HG03442 (cell line): ENCODE measurements at regions not wholly inside any gene's neighbourhood (a gene's known extent, or its start where the extent isn't known, plus 50 kb on each side); places are given as distances from the start of the nearest gene placed in this dataset.

Source experiments
- ATAC-seq: cut with Tn5 transposase; IDR thresholded peaks from one replicate; pipeline ENCODE4 v1.9.1; 2021; ENCODE audit warnings: mild to moderate bottlenecking, moderate library complexity; ENCODE audit not compliant: unreplicated experiment

GRCh38 chr12:73330584-73331351 is 1058.6 kb downstream of the TRHDE start:
- no peak for ATAC-seq

DNA sequence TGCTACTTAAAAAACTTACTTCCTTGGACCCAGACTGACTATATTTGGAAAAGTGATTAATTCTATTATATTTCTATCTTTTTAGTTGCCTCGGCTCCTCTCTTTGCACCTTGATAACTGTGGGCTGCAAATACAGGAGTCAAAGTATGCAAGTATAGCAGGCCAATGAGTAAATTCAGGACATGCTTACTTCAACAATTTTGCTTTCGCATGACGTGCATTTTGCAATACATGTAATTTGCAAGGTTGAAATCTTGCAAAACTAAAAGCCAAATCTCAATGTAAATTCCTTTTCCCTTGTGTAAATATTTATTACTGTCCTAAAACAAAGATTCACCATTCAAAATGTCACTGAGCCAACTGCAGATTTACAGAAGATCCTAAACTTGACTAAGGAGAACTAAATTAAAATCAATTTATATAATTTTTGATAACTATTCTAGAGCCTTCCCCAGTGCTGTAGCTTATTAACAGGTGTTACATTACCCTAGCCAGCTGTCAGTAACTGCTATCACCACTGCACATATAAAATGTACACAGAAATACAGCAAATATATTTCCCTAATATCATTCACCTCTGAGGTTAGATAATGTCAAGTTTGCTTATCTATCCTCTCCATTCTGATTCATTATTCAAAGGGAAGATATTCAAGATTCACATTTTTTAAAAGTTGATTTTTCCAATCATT is 1069.5 kb downstream of the TRHDE start:
- ATAC-seq = no peak

DNA sequence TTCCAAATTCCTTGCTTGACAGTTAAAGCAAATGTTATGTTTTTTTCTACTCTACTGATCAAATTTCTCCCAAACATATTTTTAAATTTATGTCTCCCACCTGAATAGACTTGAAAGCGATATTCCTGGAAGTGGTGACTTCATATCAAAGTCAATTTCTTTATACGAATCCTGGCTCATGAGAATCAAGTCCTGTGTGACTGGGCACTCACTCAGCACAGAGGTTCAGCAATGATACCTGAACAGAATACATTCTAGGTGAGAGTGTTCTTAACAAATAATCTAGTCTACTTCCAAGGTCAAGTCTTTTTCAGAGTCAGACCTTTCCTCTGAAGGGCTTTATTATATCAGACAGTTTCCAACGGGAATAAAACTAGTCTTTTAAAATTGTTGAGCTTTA is 1070.6 kb downstream of the TRHDE start:
- no peak for ATAC-seq

DNA sequence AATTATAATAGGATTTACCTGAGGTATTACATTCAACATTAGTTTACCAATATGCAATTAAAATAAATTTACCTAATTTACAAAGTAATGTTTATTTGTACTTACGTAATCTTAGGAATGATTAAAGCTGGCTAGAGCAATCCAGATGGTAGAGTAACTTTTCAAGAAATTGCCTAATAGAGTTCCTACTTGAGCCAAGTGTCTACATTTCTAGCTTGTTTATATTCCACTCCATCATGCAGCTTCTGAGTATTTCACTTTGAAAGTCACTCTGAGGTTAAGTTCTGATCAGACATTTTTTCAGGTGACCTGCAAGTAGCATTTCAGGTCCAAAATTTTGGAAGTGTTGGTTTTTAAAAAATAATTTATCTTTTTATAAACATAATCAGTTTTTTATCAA is 1080.7 kb downstream of the TRHDE start:
- ATAC-seq = no peak

DNA sequence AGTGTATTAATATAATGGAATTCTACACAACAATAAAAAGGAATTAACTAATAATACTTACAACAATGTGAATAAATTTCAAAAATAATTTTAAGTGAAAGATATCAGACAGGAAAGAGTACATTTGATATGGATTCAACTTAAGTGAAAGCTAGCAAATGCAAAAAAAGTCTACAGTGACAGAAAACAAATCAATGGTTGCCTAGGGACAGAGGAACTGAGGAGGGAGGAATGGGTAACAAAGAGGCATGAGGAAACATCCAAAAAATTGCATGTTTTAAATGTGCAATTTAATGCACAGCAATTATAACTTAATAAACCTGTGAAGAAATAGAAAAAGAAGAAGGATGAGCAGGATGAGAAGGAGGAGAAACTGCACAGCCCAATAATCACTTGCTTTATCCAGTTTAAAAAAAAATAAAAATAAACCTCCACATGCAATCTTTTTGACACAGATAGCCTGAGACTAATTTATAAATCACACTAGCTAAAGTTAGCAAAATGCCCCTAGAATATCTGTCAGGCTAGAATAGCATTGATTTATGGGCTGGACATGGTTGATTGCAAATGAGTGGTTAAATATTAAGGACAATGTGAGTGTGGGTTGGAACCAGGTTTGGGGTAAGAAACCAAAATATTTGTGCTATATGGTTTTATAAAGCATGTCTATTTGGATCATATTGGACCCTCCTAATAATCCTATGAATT is 1089.1 kb downstream of the TRHDE start:
- no peak for ATAC-seq

- no peak for ATAC-seq
Measured at GRCh38 chr12:73361864-73362230, 1089.7 kb downstream of the TRHDE start.

DNA sequence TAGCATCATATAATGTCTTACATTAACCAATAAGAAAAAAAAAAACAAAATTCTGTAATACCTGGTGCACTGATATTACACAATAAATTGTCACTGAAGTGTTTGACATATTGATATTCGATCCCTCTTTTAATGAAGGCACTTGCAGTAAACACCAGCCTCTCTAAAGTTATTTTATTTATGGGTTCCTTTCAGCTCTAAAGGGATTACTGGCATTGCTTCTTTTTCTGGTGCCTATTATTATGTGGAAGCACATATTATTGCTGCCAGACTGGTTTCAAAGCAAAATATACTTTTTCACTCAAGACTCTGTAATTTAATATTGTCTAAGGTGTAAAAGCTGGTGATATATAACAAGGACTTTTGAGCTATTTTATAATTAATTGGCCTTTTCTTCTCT is 1090.5 kb downstream of the TRHDE start:
- no peak for ATAC-seq

GRCh38 chr12:73372856-73373255 is 1100.7 kb downstream of the TRHDE start:
- no peak for ATAC-seq

DNA sequence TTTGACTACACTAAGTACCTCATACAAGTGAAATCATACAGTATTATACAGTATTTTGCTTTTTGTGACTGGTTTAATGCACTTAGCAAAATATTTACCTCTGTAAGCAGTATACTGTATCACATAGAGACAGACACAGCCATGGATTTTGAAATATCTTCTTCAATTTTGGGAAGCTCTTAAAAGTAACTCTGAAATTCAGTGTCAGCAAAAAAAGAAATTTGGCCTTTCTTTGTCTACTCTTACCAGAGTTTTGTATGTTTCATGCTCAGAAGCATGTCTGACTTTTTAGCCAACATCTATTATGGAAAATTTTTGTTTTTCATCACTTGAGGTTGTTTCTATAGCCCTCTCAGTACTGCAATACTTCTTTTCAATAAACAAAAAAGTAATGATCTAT is 1102.2 kb downstream of the TRHDE start:
- ATAC-seq = no peak

DNA sequence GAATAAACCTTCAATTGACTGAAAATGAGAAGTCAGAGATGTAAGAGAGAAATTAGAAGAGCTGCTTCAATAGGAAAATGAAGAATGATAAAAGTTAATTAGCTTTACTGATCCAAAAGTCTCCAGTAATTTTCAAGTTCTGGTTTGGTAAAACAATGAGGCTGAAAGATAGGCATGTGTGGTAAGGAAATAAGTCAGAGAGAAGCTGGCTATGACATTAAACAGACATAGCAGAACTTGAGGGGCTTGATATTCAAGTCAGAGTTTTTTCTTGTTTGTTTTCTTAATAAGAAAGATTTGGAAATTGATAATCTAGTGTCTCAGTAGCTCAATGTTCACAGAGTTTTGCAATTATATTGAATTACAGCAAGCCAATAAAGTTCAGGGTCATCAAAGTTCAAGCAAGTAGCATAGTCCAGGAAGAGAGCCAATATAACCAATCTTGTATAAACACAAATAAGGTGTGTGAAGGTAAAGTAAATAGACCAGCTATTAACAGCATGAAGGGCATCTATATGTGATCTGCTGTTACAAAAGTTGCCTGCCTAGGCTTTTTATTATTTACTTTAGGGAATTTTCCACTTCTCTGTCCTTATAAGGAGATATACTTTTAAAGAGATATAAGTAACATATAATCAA is 1111.5 kb downstream of the TRHDE start:
- ATAC-seq = no peak

GRCh38 chr12:73384592-73384991 is 1112.4 kb downstream of the TRHDE start:
- no peak for ATAC-seq

- no peak for ATAC-seq
Measured at GRCh38 chr12:73390261-73390660, 1118.1 kb downstream of the TRHDE start.

- no peak for ATAC-seq
Measured at GRCh38 chr12:73413051-73413450, 1124.6 kb upstream of the ATXN7L3B start.

DNA sequence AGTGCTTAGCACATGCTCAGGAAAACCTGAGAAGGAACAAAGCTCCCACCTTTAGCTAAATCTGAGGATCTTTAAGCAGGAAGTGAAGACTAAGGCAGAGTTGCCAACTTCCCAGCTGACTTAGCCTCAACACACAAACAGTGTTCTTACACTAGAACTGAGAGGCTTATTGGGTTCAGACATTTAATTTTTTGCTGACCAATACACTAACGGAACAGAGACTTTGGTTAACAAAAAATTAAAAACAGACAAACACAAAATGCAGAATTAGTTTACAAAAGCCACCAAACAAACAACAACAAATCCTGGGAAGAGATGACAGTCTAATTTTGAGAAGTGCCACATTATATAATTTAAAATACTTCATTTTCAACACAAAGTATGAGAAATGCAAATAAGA is 1123.7 kb upstream of the ATXN7L3B start:
- no peak for ATAC-seq

DNA sequence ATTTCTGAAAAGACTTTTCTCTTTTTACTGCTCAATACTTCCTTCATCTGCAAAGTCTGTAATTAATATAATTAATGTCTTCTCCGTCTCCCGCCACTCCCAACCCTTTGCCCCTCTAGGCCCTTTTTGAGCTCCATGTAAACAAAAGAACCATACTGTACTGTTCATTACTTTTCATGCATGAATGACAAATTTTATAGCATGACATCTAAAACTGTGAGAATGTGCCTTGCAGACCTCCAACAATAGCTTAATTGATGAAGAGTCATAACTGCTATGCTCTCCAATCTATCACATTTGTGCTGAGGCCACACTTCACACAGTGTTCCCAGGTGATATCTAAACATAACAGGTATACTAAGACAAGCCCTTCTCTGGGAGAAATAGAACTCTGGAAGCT is 1122.7 kb upstream of the ATXN7L3B start:
- no peak for ATAC-seq

- ATAC-seq = no peak
Measured at GRCh38 chr12:73418541-73418940, 1119.1 kb upstream of the ATXN7L3B start.

- ATAC-seq = no peak
Measured at GRCh38 chr12:73421832-73422231, 1115.8 kb upstream of the ATXN7L3B start.

- no peak for ATAC-seq
Measured at GRCh38 chr12:73424484-73424883, 1113.2 kb upstream of the ATXN7L3B start.

DNA sequence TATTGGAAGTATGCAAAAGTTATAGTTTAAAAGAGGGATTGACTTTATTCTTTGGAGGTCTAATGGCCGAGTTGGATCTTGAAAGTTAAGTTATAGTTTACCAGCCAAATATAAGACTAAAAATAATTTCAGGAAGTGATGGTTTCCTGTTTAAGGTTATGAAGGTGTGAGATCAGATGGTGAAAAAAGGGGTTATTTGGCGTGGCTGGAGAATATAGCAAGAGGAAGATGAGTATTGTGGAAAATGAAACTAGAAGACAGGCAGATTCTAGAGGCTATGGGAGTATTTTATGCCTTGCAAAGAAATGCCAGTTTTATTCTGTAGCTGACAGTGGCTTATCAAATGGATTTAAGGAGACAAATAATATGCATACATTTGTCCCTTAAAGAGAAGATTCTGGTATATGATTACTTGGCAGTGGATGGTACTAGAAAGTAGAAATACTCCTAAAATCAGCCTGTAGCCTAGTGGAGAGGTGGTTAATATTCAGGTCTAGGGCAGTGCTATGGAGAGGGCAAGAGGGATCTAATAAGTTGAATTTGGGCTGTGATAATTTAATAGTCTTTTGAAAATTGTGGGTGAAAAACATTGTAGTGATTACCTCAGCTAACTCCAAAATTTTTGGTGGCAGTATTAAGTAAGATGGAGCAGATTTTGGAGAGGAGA is 1091.8 kb upstream of the ATXN7L3B start:
- peak; percentile 57 for ATAC-seq

- no peak for ATAC-seq
Measured at GRCh38 chr12:73452672-73453469, 1084.8 kb upstream of the ATXN7L3B start.
